IMR-90 (cell line): ENCODE measurements at regions not wholly inside any gene's neighbourhood (a gene's known extent, or its start where the extent isn't known, plus 50 kb on each side); places are given as distances from the start of the nearest gene placed in this dataset.

Experiments used
- ATAC-seq: fragments of 200-7000 bp; cut with Tn5 transposase; 2 replicates; pipeline ENCODE4 v1.9.1; 2020; ENCODE audit warnings: low read depth, mild to moderate bottlenecking, moderate library complexity
- BruUV-seq: library from RNA; stranded (reverse); fragments of 400-500 nt; replicated peaks from 2 replicates; lab custom pipeline; 2021; lab: Mats Ljungman, UMichigan
- CTCF ChIA-PET: fragments of 300-600 bp; formaldehyde crosslinking; extraction: SDS; loops from one replicate; lab custom pipeline; 2021; ENCODE audit warnings: antibody characterized with exemption; lab: Yijun Ruan, JAX
- POLR2A ChIA-PET: fragments of 300-600 bp; sonication (Branson Sonifier 250); formaldehyde crosslinking; loops from one replicate; lab custom pipeline; 2022; ENCODE audit warnings: antibody characterized with exemption; ENCODE audit not compliant: unreplicated experiment; lab: Charles Lee
- DNase-seq: peaks from one replicate; pipeline ENCODE4 v3.0.0; 2013
- H2AFZ ChIP-seq: replicated peaks from 2 replicates; pipeline ENCODE3; 2013; ENCODE audit warnings: low read length, mild to moderate bottlenecking; ENCODE audit not compliant: poor library complexity
- H2AK5ac ChIP-seq: 2 replicates; pipeline ENCODE4 v1.6.1; 2013; ENCODE audit warnings: low read depth, low read length, inconsistent platforms
- H2AK9ac ChIP-seq: replicated peaks from 2 replicates; pipeline ENCODE3; 2013; ENCODE audit warnings: mild to moderate bottlenecking, low read depth, low read length, moderate library complexity; ENCODE audit not compliant: poor library complexity
- H2BK120ac ChIP-seq: 2 replicates; pipeline ENCODE4 v1.6.1; 2013; ENCODE audit warnings: low read depth, low read length, inconsistent platforms
- H2BK15ac ChIP-seq: 3 replicates; pipeline ENCODE4 v1.6.1; 2013; ENCODE audit warnings: low read depth, low read length, inconsistent platforms
- H2BK20ac ChIP-seq: 2 replicates; pipeline ENCODE4 v1.6.1; 2013; ENCODE audit warnings: low read depth, mild to moderate bottlenecking, inconsistent platforms, low read length, moderate library complexity
- H2BK5ac ChIP-seq: 2 replicates; pipeline ENCODE4 v1.6.1; 2013; ENCODE audit warnings: mild to moderate bottlenecking, low read depth, low read length, inconsistent platforms; ENCODE audit not compliant: poor library complexity, severe bottlenecking
- H3K14ac ChIP-seq: replicated peaks from 2 replicates; pipeline ENCODE4 v1.6.1; 2013; ENCODE audit warnings: low read depth, low read length, inconsistent platforms
- H3K18ac ChIP-seq: 2 replicates; pipeline ENCODE4 v1.6.1; 2013; ENCODE audit warnings: low read depth, low read length, control low read depth
- H3K23ac ChIP-seq: 2 replicates; pipeline ENCODE4 v1.6.1; 2013; ENCODE audit warnings: low read depth, low read length, inconsistent platforms
- H3K27ac ChIP-seq: 2 replicates; pipeline ENCODE4 v1.5.1; 2013; ENCODE audit warnings: mild to moderate bottlenecking, control low read depth, low read length; ENCODE audit not compliant: insufficient read depth
- H3K27me3 ChIP-seq: 2 replicates; pipeline ENCODE4 v1.6.1; 2013; ENCODE audit warnings: low read length; ENCODE audit not compliant: control insufficient read depth, insufficient read depth
- H3K36me3 ChIP-seq: 2 replicates; pipeline ENCODE4 v1.6.1; 2013; ENCODE audit warnings: low read length, mixed read lengths; ENCODE audit not compliant: control insufficient read depth, insufficient read depth
- H3K4ac ChIP-seq: 2 replicates; pipeline ENCODE4 v1.6.1; 2013; ENCODE audit warnings: low read depth, low read length, inconsistent platforms
- H3K4me1 ChIP-seq: 2 replicates; pipeline ENCODE4 v1.6.1; 2013; ENCODE audit warnings: low read length, mixed read lengths; ENCODE audit not compliant: control insufficient read depth, insufficient read depth
- H3K4me2 ChIP-seq: 2 replicates; pipeline ENCODE4 v1.6.1; 2013; ENCODE audit warnings: low read depth, mild to moderate bottlenecking, control low read depth, low read length, moderate library complexity
- H3K4me3 ChIP-seq: 2 replicates; pipeline ENCODE4 v1.5.1; 2013; ENCODE audit warnings: low read depth, mild to moderate bottlenecking, control low read depth, low read length, moderate library complexity; ENCODE audit not compliant: insufficient read depth
- H3K56ac ChIP-seq: 2 replicates; pipeline ENCODE4 v1.6.1; 2013; ENCODE audit warnings: low read length, inconsistent platforms; ENCODE audit not compliant: insufficient read depth; ENCODE audit errors: extremely low read depth
- H3K79me1 ChIP-seq, 2 experiments: 2 replicates each; pipeline ENCODE4 v1.6.1; 2013; ENCODE audit warnings: low read length in 2 of 2, inconsistent platforms in 1 of 2, low read depth in 1 of 2
- H3K9ac ChIP-seq: 2 replicates; pipeline ENCODE4 v1.6.1; 2013; ENCODE audit warnings: low read depth, low read length, control low read depth
- H3K9me1 ChIP-seq: 2 replicates; pipeline ENCODE4 v1.6.1; 2013; ENCODE audit warnings: low read length, inconsistent platforms; ENCODE audit not compliant: insufficient read depth
- H3K9me3 ChIP-seq: 2 replicates; pipeline ENCODE4 v1.6.1; 2013; ENCODE audit warnings: low read length; ENCODE audit not compliant: control insufficient read depth, insufficient read depth
- H4K20me1 ChIP-seq: 2 replicates; pipeline ENCODE4 v1.6.1; 2013; ENCODE audit warnings: low read length, inconsistent platforms; ENCODE audit not compliant: insufficient read depth
- H4K5ac ChIP-seq: 2 replicates; pipeline ENCODE4 v1.6.1; 2013; ENCODE audit warnings: mild to moderate bottlenecking, low read depth, low read length, control low read depth
- H4K8ac ChIP-seq, 2 experiments: 2 replicates each; pipeline ENCODE4 v1.6.1; 2013; ENCODE audit warnings: low read depth in 2 of 2, low read length in 2 of 2, control low read depth in 1 of 2, inconsistent platforms in 1 of 2
- H4K91ac ChIP-seq: 2 replicates; pipeline ENCODE4 v1.6.1; 2013; ENCODE audit warnings: low read depth, low read length, inconsistent platforms; ENCODE audit not compliant: insufficient read depth
- CEBPB ChIP-seq: IDR thresholded peaks from 2 replicates; pipeline ENCODE4 v1.6.1; 2012; ENCODE audit warnings: low read depth, low read length, improper control_type of control experiment
- MAFK ChIP-seq: IDR thresholded peaks from 2 replicates; pipeline ENCODE4 v1.6.1; 2012; ENCODE audit warnings: low read depth, low read length, improper control_type of control experiment
- NFE2L2 ChIP-seq: fragments of 150-350 bp; IDR thresholded peaks from 2 replicates; pipeline ENCODE4 v1.6.1; 2016; ENCODE audit warnings: low read depth, mild to moderate bottlenecking, low read length
- RCOR1 ChIP-seq: IDR thresholded peaks from 2 replicates; pipeline ENCODE4 v1.6.1; 2012; ENCODE audit warnings: mild to moderate bottlenecking, low read length, improper control_type of control experiment; ENCODE audit not compliant: insufficient replicate concordance
- RFX5 ChIP-seq: IDR thresholded peaks from 2 replicates; pipeline ENCODE4 v1.8.0; 2012; ENCODE audit warnings: low read depth, mild to moderate bottlenecking, low read length, moderate library complexity
- SMC3 ChIP-seq: fragments of 150-350 bp; IDR thresholded peaks from 2 replicates; pipeline ENCODE4 v1.6.1; 2016; ENCODE audit warnings: low read depth, mild to moderate bottlenecking, antibody characterized with exemption, low read length, moderate library complexity
- WGBS, 2 experiments: methylation state at CpG; one replicate each; pipeline versions ENCODE4 v1.1.5 to v1.1.7; 2013; ENCODE audit warnings: missing lambda C conversion rate in 2 of 2; ENCODE audit not compliant: insufficient read length in 1 of 2; ENCODE audit errors: extremely low coverage in 2 of 2; 5-methylcytosine and 5-hydroxymethylcytosine counted together
- dilution Hi-C: fragments of 300-500 bp; cut with HindIII; formaldehyde crosslinking; loops from one replicate; pipeline ENCODE4 v1.14.3; 2018; ENCODE audit warnings: low sequenced_read_pairs; ENCODE audit not compliant: unreplicated experiment
- in situ Hi-C: fragments of 300-500 bp; cut with MboI; formaldehyde crosslinking; loops from 3 replicates; pipeline ENCODE4 v1.14.3; 2019; ENCODE audit warnings: low sequenced_read_pairs, inconsistent platforms, mixed read lengths
- intact Hi-C: fragments of 100-400 bp; cut with micrococcal nuclease; formaldehyde crosslinking; loops from 2 replicates; pipeline ENCODE4 v1.10.0; 2022
- TF ChIP-seq, protein P1 (sequence below): fragments of 150-350 bp; IDR thresholded peaks from 2 replicates; pipeline ENCODE4 v1.6.1; 2017; ENCODE audit warnings: mild to moderate bottlenecking, antibody characterized with exemption, low read length, low read depth
- TF ChIP-seq, protein P2 (sequence below): fragments of 150-350 bp; IDR thresholded peaks from 2 replicates; pipeline ENCODE4 v1.6.1; 2016; ENCODE audit warnings: low read depth, mild to moderate bottlenecking, low read length, moderate library complexity, borderline replicate concordance

DNA sequence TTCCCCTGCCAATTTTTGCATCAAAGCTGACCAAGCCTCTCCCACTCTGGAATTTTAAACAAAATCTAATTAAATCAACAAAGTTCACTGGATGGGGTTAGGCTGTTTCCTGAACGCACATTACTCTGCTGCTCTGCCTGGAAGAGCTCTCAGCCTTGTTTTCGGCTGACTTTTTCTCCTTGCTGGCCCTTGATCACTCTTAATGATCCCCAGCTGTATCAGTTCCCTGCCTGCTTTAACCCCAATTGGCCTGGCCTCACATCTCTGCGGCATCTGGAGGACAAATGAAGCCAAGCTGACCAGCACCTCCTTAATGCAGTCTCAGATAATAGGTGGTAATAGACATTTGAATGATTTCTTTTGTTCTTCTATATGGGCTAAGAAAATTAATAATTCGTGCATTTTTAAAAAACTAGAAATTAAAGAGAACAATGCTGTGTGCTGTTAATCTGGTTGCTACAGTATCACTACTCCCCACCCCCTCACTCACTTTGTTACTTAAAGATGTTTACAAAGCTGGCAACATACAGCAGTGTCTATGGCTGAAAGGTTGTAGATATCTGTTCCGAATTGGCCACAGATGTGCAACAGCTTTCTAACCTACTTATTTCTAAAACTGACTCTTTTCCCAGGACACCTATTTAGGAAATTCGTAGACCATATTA is 415.2 kb upstream of the KCNH7 start:
- H3K27me3 ChIP-seq: no peaks in the 10 kb centered on the region; the same call in 1 of the 2 replicates
- H2BK120ac ChIP-seq: no peak overlapping the region
- no peak overlapping the region for H2AK5ac ChIP-seq
- no peak overlapping the region for H3K4me2 ChIP-seq
- H4K91ac ChIP-seq: no peak overlapping the region
- no peak overlapping the region for H2BK15ac ChIP-seq
- TF ChIP-seq, protein P1, sequence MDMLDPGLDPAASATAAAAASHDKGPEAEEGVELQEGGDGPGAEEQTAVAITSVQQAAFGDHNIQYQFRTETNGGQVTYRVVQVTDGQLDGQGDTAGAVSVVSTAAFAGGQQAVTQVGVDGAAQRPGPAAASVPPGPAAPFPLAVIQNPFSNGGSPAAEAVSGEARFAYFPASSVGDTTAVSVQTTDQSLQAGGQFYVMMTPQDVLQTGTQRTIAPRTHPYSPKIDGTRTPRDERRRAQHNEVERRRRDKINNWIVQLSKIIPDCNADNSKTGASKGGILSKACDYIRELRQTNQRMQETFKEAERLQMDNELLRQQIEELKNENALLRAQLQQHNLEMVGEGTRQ: no peak
- no peak for TF ChIP-seq NFE2L2
- TF ChIP-seq, protein P2, sequence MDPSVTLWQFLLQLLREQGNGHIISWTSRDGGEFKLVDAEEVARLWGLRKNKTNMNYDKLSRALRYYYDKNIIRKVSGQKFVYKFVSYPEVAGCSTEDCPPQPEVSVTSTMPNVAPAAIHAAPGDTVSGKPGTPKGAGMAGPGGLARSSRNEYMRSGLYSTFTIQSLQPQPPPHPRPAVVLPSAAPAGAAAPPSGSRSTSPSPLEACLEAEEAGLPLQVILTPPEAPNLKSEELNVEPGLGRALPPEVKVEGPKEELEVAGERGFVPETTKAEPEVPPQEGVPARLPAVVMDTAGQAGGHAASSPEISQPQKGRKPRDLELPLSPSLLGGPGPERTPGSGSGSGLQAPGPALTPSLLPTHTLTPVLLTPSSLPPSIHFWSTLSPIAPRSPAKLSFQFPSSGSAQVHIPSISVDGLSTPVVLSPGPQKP: no peak
- no peak for TF ChIP-seq RFX5
- no peak for TF ChIP-seq RCOR1
- TF ChIP-seq MAFK: no peak
- TF ChIP-seq CEBPB: no peak
- no peak for TF ChIP-seq SMC3
- dilution Hi-C loops (no loop called here), intact Hi-C loops (no loop called here), in situ Hi-C loops (no loop called here)
- ChIA-PET CTCF (no interaction called here), POLR2A (no interaction called here)
- H3K23ac ChIP-seq: no peak overlapping the region
- H4K8ac ChIP-seq: no peak overlapping the region
- H2AK9ac ChIP-seq: no peak overlapping the region
- no peak overlapping the region for H3K4me3 ChIP-seq
- no peak overlapping the region for H3K14ac ChIP-seq
- H3K4me1 ChIP-seq: no peaks in the 10 kb centered on the region
- H3K9me3 ChIP-seq: no peaks in the 10 kb centered on the region
- WGBS, 2 experiments: no CpG with 5 or more reads among the region's 6 CpGs
- H3K18ac ChIP-seq: no peak overlapping the region
- no peak overlapping the region for H3K4ac ChIP-seq
- H3K79me1 ChIP-seq: no peaks in the 10 kb centered on the region
- H4K5ac ChIP-seq: no peak overlapping the region
- no peak overlapping the region for H3K9ac ChIP-seq
- H3K9me1 ChIP-seq: no peaks in the 10 kb centered on the region
- no peak overlapping the region for H2AFZ ChIP-seq
- H4K20me1 ChIP-seq: no peaks in the 10 kb centered on the region
- H2BK5ac ChIP-seq: no peak overlapping the region
- ATAC-seq (no peak), DNase-seq (no peak)
- H3K27ac ChIP-seq: no peak overlapping the region
- no TSS peak for BruUV-seq
- no peak overlapping the region for H2BK20ac ChIP-seq
- no peaks in the 10 kb centered on the region for H3K36me3 ChIP-seq
- no peak overlapping the region for H3K56ac ChIP-seq
